Caco-2 (cell line): ENCODE measurements at regions not wholly inside any gene's neighbourhood (a gene's known extent, or its start where the extent isn't known, plus 50 kb on each side); places are given as distances from the start of the nearest gene placed in this dataset.

ENCODE experiments used
- BruUV-seq: library from RNA; stranded (reverse); fragments of 400-500 nt; replicated peaks from 2 replicates; lab custom pipeline; 2021; lab: Mats Ljungman, UMichigan
- CTCF ChIA-PET: fragments of 300-600 bp; sonication (Branson Sonifier 250); formaldehyde crosslinking; loops from one replicate; lab custom pipeline; 2022; ENCODE audit warnings: antibody characterized with exemption; lab: Charles Lee
- POLR2A ChIA-PET: fragments of 300-600 bp; sonication (Branson Sonifier 250); formaldehyde crosslinking; loops from one replicate; lab custom pipeline; 2022; ENCODE audit warnings: antibody characterized with exemption; lab: Charles Lee
- DNase-seq, 2 experiments: peaks; one replicate each; pipeline versions ENCODE4 v3.0.0 to v3.0.0-alpha.2; 2020 to 2022
- H3K27me3 ChIP-seq: replicated peaks from 2 replicates; pipeline ENCODE4 v1.6.0; 2011; ENCODE audit warnings: low read length; ENCODE audit not compliant: control insufficient read depth, insufficient read depth
- H3K36me3 ChIP-seq: 2 replicates; pipeline ENCODE4 v1.5.1; 2011; ENCODE audit warnings: low read length; ENCODE audit not compliant: control insufficient read depth, insufficient read depth
- H3K4me1 ChIP-seq: fragments of 250-450 bp; sonication (Bioruptor Pico); 2 replicates; pipeline ENCODE4 v1.5.1; 2020; ENCODE audit warnings: mild to moderate bottlenecking
- H3K4me3 ChIP-seq: 2 replicates; pipeline ENCODE4 v1.5.1; 2011; ENCODE audit warnings: low read depth, mild to moderate bottlenecking, control low read depth, low read length
- H3K9me3 ChIP-seq: fragments of 250-450 bp; sonication (Bioruptor Pico); 2 replicates; pipeline ENCODE4 v1.5.1; 2020; ENCODE audit warnings: mild to moderate bottlenecking, moderate library complexity
- H3K27ac Mint-ChIP-seq: one replicate; pipeline ENCODE4 v1.8.0; 2022; ENCODE audit warnings: mixed read lengths; ENCODE audit not compliant: unreplicated experiment
- H3K27me3 Mint-ChIP-seq: one replicate; pipeline ENCODE4 v1.8.0; 2022; ENCODE audit warnings: mixed read lengths; ENCODE audit not compliant: insufficient read depth, unreplicated experiment
- H3K36me3 Mint-ChIP-seq: one replicate; pipeline ENCODE4 v1.8.0; 2022; ENCODE audit warnings: mild to moderate bottlenecking, mixed read lengths; ENCODE audit not compliant: insufficient read depth, unreplicated experiment
- H3K4me1 Mint-ChIP-seq: one replicate; pipeline ENCODE4 v1.8.0; 2022; ENCODE audit warnings: low read depth, mixed read lengths; ENCODE audit not compliant: unreplicated experiment
- H3K4me3 Mint-ChIP-seq: one replicate; pipeline ENCODE4 v1.8.0; 2022; ENCODE audit warnings: mild to moderate bottlenecking, moderate library complexity, mixed read lengths; ENCODE audit not compliant: unreplicated experiment
- H3K9me3 Mint-ChIP-seq: one replicate; pipeline ENCODE4 v1.8.0; 2022; ENCODE audit warnings: mixed read lengths; ENCODE audit not compliant: unreplicated experiment
- intact Hi-C: fragments of 100-400 bp; cut with micrococcal nuclease; formaldehyde crosslinking; loops from one replicate; pipeline ENCODE4 v1.10.0; 2022; ENCODE audit not compliant: unreplicated experiment
- TF ChIP-seq, protein P1 (sequence below), 2 experiments: fragments of 200-600 bp in 1 of 2; IDR thresholded peaks; 1 replicate in 1 of 2; 2 replicates in 1 of 2; pipeline versions ENCODE4 v1.5.1 to v1.8.0; 2011 to 2022; ENCODE audit warnings: antibody characterized with exemption in 1 of 2, control low read depth in 1 of 2, inconsistent platforms in 1 of 2, low read depth in 1 of 2, low read length in 1 of 2, mild to moderate bottlenecking in 1 of 2, moderate library complexity in 1 of 2; ENCODE audit not compliant: insufficient read depth in 1 of 2, severe bottlenecking in 1 of 2, unreplicated experiment in 1 of 2

DNA sequence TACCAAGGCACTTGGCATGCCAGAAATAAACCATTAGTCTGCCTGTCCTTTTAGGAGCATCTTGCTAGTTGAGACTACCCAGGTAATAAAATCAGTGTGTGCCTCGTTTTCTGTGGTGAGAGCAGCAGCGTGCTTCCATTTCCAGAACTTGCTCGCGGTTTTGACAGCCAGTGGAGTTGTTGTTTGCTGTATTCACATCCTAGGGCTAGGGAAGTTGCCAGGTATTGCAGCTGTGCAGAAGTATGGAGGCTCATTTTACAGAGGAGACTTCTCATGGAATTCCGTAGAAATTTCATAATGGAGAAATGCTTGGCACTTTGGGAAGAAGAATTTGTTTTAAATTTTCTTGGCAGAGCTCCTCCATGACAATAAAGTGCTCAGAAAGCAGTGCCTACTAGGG lies 1355.1 kb upstream of the ZEB2 start:
- no peak overlapping the region for H3K27ac Mint-ChIP-seq
- TF ChIP-seq, protein P1, sequence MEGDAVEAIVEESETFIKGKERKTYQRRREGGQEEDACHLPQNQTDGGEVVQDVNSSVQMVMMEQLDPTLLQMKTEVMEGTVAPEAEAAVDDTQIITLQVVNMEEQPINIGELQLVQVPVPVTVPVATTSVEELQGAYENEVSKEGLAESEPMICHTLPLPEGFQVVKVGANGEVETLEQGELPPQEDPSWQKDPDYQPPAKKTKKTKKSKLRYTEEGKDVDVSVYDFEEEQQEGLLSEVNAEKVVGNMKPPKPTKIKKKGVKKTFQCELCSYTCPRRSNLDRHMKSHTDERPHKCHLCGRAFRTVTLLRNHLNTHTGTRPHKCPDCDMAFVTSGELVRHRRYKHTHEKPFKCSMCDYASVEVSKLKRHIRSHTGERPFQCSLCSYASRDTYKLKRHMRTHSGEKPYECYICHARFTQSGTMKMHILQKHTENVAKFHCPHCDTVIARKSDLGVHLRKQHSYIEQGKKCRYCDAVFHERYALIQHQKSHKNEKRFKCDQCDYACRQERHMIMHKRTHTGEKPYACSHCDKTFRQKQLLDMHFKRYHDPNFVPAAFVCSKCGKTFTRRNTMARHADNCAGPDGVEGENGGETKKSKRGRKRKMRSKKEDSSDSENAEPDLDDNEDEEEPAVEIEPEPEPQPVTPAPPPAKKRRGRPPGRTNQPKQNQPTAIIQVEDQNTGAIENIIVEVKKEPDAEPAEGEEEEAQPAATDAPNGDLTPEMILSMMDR (IDR thresholded peaks at IDR 0.05; ENCODE audit: insufficient read depth in 1 of 2, low read depth in 1 of 2, low read length in 1 of 2, severe bottlenecking in 1 of 2, unreplicated experiment in 1 of 2): no peak
- no peaks in the 10 kb centered on the region for H3K36me3 Mint-ChIP-seq
- no peaks in the 10 kb centered on the region for H3K4me1 ChIP-seq
- no peak overlapping the region for H3K4me3 Mint-ChIP-seq
- no TSS peak for BruUV-seq
- no peaks in the 10 kb centered on the region for H3K36me3 ChIP-seq
- intact Hi-C loops: no loop called here
- H3K27me3 Mint-ChIP-seq: no peaks in the 10 kb centered on the region
- H3K27me3 ChIP-seq: no peaks in the 10 kb centered on the region
- DNase-seq: no peak
- H3K4me1 Mint-ChIP-seq: no peaks in the 10 kb centered on the region
- POLR2A ChIA-PET: no interaction called here
- H3K4me3 ChIP-seq: no peak overlapping the region
- CTCF ChIA-PET: no interaction called here
- no peaks in the 10 kb centered on the region for H3K9me3 ChIP-seq
- no peaks in the 10 kb centered on the region for H3K9me3 Mint-ChIP-seq

DNA sequence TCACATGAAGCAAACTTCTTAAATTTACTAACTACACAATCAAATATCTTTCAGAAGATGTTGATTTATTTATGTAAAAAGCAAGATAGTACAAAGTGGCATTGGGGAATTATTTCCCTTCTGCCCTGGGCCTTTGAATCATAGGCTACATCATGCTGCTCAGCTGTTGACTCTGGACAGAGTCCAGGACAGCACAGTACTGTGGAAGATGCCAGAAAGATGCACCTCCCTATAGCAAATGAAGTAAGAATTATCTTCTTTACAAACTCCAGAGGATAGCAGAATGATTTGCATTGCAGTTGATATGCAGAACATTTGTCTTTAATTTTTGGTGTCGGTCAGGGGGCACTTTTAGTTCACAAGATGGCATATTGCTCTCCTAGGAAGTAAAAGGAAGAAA lies 1354.5 kb upstream of the ZEB2 start:
- Mint-ChIP-seq H3K4me1 (no peaks in the 10 kb centered on the region), H3K9me3 (no peaks in the 10 kb centered on the region)
- H3K27me3 ChIP-seq: no peaks in the 10 kb centered on the region

DNA sequence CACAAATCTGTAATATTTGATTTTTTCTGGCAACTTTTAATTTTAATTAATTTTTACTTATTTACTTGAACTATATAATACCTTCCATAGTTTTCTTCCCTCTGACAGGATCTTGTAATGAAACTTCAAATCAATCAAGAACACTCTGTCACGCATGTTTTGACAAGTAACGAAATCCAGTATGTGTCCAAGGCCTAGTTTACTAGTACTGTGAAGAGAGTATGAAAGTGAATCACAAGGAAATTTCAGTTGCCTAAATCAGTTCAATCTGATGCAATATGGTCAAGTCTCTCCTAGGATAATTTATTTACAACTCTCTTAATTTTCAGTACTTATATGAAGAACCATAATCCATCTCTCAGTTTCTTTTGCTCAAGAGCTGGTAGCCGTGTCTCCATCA lies 1344.6 kb upstream of the ZEB2 start:
- no TSS peak for BruUV-seq
- Histone ChIP-seq H3K9me3 (no peaks in the 10 kb centered on the region), H3K27me3 (no peaks in the 10 kb centered on the region), H3K4me1 (no peaks in the 10 kb centered on the region), H3K36me3 (no peaks in the 10 kb centered on the region), H3K4me3 (no peak overlapping the region)
- ChIA-PET POLR2A (no interaction called here), CTCF (no interaction called here)
- H3K27me3 Mint-ChIP-seq: peaks cover 2% of the 10 kb centered on the region
- no peaks in the 10 kb centered on the region for H3K36me3 Mint-ChIP-seq
- H3K4me3 Mint-ChIP-seq: no peak overlapping the region
- intact Hi-C loops: no loop called here
- no peak for DNase-seq
- TF ChIP-seq, protein P1 (IDR thresholded peaks at IDR 0.05; ENCODE audit: insufficient read depth in 1 of 2, low read depth in 1 of 2, low read length in 1 of 2, severe bottlenecking in 1 of 2, unreplicated experiment in 1 of 2): no peak
- no peak overlapping the region for H3K27ac Mint-ChIP-seq
- no peaks in the 10 kb centered on the region for H3K9me3 Mint-ChIP-seq
- H3K4me1 Mint-ChIP-seq: no peaks in the 10 kb centered on the region

More for the DNA sequence above, 1354.5 kb upstream of the ZEB2 start:
- intact Hi-C loops: no loop called here
- H3K4me3 Mint-ChIP-seq: no peak overlapping the region
- H3K36me3 ChIP-seq: no peaks in the 10 kb centered on the region
- H3K9me3 ChIP-seq: no peaks in the 10 kb centered on the region
- H3K27ac Mint-ChIP-seq: no peak overlapping the region
- ChIA-PET CTCF (no interaction called here), POLR2A (no interaction called here)
- TF ChIP-seq, protein P1 (IDR thresholded peaks at IDR 0.05; ENCODE audit: insufficient read depth in 1 of 2, low read depth in 1 of 2, low read length in 1 of 2, severe bottlenecking in 1 of 2, unreplicated experiment in 1 of 2): no peak
- H3K36me3 Mint-ChIP-seq: no peaks in the 10 kb centered on the region
- H3K4me1 ChIP-seq: no peaks in the 10 kb centered on the region
- H3K4me3 ChIP-seq: no peak overlapping the region
- H3K27me3 Mint-ChIP-seq: no peaks in the 10 kb centered on the region
- no peak for DNase-seq
- no TSS peak for BruUV-seq
